Neural cell (in vitro differentiated cells): ENCODE measurements at regions not wholly inside any gene's neighbourhood (a gene's known extent, or its start where the extent isn't known, plus 50 kb on each side); places are given as distances from the start of the nearest gene placed in this dataset.

ENCODE experiments used
- H2AFZ ChIP-seq: fragments of 200-600, 300-800 bp; sonication (generic), shearing (Covaris generic); 2 replicates; pipeline ENCODE4 v1.6.0; 2014; ENCODE audit warnings: low read depth, mild to moderate bottlenecking, antibody characterized with exemption, low read length, moderate library complexity
- H3F3A ChIP-seq: fragments of 200-600 bp; shearing (Covaris generic); 2 replicates; pipeline ENCODE4 v1.6.1; 2016; ENCODE audit warnings: mild to moderate bottlenecking, moderate library complexity, mixed read lengths, antibody characterized with exemption, low read length; ENCODE audit not compliant: insufficient read depth, poor library complexity, severe bottlenecking
- H3K27ac ChIP-seq: fragments of 200-600, 300-800 bp; sonication (generic), shearing (Covaris generic); 2 replicates; pipeline ENCODE4 v1.5.1; 2014; ENCODE audit warnings: mild to moderate bottlenecking, low read length, moderate library complexity
- H3K27me3 ChIP-seq: fragments of 300-800, 200-600 bp; sonication (generic), shearing (Covaris generic); 2 replicates; pipeline ENCODE4 v1.6.0; 2014; ENCODE audit warnings: mild to moderate bottlenecking, low read depth, low read length, moderate library complexity; ENCODE audit not compliant: insufficient read depth
- H3K36me3 ChIP-seq: fragments of 300-800, 200-600 bp; sonication (generic), shearing (Covaris generic); 2 replicates; pipeline ENCODE4 v1.5.1; 2014; ENCODE audit warnings: mild to moderate bottlenecking, antibody characterized with exemption, low read length, moderate library complexity; ENCODE audit not compliant: insufficient read depth
- H3K4me2 ChIP-seq: fragments of 300-800, 200-600 bp; sonication (generic), shearing (Covaris generic); 2 replicates; pipeline ENCODE4 v1.6.0; 2014; ENCODE audit warnings: mild to moderate bottlenecking, low read length
- H3K4me3 ChIP-seq: fragments of 300-800, 200-600 bp; sonication (generic), shearing (Covaris generic); 2 replicates; pipeline ENCODE4 v1.5.1; 2014; ENCODE audit warnings: mild to moderate bottlenecking, low read length, moderate library complexity
- H3K79me2 ChIP-seq: fragments of 200-600 bp; shearing (Covaris generic); replicated peaks from 2 replicates; pipeline ENCODE4 v1.6.0; 2014; ENCODE audit warnings: mild to moderate bottlenecking, low read length, moderate library complexity; ENCODE audit not compliant: insufficient read depth
- H3K9ac ChIP-seq: fragments of 300-800, 200-600 bp; sonication (generic), shearing (Covaris generic); 2 replicates; pipeline ENCODE4 v1.6.1; 2016; ENCODE audit warnings: mild to moderate bottlenecking, low read length, mixed read lengths
- H3K9me2 ChIP-seq: fragments of 200-600 bp; shearing (Covaris generic); 2 replicates; pipeline ENCODE4 v1.6.1; 2016; ENCODE audit warnings: mild to moderate bottlenecking, low read length, mixed read lengths; ENCODE audit not compliant: insufficient read depth
- H3K9me3 ChIP-seq: fragments of 200-600, 300-800 bp; sonication (generic), shearing (Covaris generic); 2 replicates; pipeline ENCODE4 v1.6.1; 2016; ENCODE audit warnings: mild to moderate bottlenecking, mixed run types, low read length, moderate library complexity, mixed read lengths
- H4K20me1 ChIP-seq: fragments of 200-600 bp; shearing (Covaris generic); 2 replicates; pipeline ENCODE4 v1.6.1; 2016; ENCODE audit warnings: mild to moderate bottlenecking, mixed run types; ENCODE audit not compliant: insufficient read depth
- EP300 ChIP-seq: fragments of 450-650 bp; conservative IDR thresholded peaks from 2 replicates; pipeline ENCODE4 v1.6.1; 2014; ENCODE audit warnings: antibody characterized with exemption, mild to moderate bottlenecking, moderate library complexity; ENCODE audit not compliant: poor library complexity, severe bottlenecking
- EZH2 ChIP-seq: fragments of 200-600, 300-800 bp; shearing (Covaris generic), sonication (generic); IDR thresholded peaks from 2 replicates; pipeline ENCODE4 v1.6.1; 2014; ENCODE audit warnings: antibody characterized with exemption, low read length, borderline replicate concordance, mild to moderate bottlenecking; ENCODE audit not compliant: insufficient read depth, poor library complexity, severe bottlenecking
- MXI1 ChIP-seq: fragments of 450-650 bp; conservative IDR thresholded peaks from 2 replicates; pipeline ENCODE4 v1.6.1; 2014; ENCODE audit warnings: antibody characterized with exemption, mild to moderate bottlenecking; ENCODE audit not compliant: poor library complexity, severe bottlenecking
- POLR2AphosphoS5 ChIP-seq: IDR thresholded peaks from 2 replicates; pipeline ENCODE4 v1.6.1; 2012
- RAD21 ChIP-seq: fragments of 450-650 bp; conservative IDR thresholded peaks from 2 replicates; pipeline ENCODE4 v1.6.1; 2014; ENCODE audit warnings: antibody characterized with exemption, mild to moderate bottlenecking, moderate library complexity
- SMC3 ChIP-seq: fragments of 450-650 bp; conservative IDR thresholded peaks from 2 replicates; pipeline ENCODE4 v1.6.1; 2014; ENCODE audit warnings: antibody characterized with exemption, mild to moderate bottlenecking, moderate library complexity; ENCODE audit not compliant: poor library complexity
- TAF1 ChIP-seq: IDR thresholded peaks from 2 replicates; pipeline ENCODE4 v1.6.1; 2012; ENCODE audit warnings: low read depth
- TF ChIP-seq, protein P1 (sequence below): IDR thresholded peaks from 2 replicates; pipeline ENCODE4 v1.6.1; 2012; ENCODE audit warnings: borderline replicate concordance
- TF ChIP-seq, protein P2 (sequence below): fragments of 450-650 bp; IDR thresholded peaks from 2 replicates; pipeline ENCODE4 v1.5.1; 2014; ENCODE audit warnings: antibody characterized with exemption, mild to moderate bottlenecking, moderate library complexity; ENCODE audit not compliant: poor library complexity, severe bottlenecking

- no peaks in the 10 kb centered on the region for H3F3A ChIP-seq
- no peaks in the 10 kb centered on the region for H3K27me3 ChIP-seq
- no peaks in the 10 kb centered on the region for H3K9me3 ChIP-seq
- H3K4me3 ChIP-seq, result no peak overlapping the region
- H2AFZ ChIP-seq, result no peak overlapping the region
- no peaks in the 10 kb centered on the region for H3K36me3 ChIP-seq
- no peaks in the 10 kb centered on the region for H4K20me1 ChIP-seq
- H3K27ac ChIP-seq, result no peak overlapping the region
- no peaks in the 10 kb centered on the region for H3K9me2 ChIP-seq
- H3K9ac ChIP-seq, result no peak overlapping the region
- H3K4me2 ChIP-seq, result no peak overlapping the region
- H3K79me2 ChIP-seq, result no peaks in the 10 kb centered on the region
- TF ChIP-seq TAF1 (no peak), SMC3 (no peak), EZH2 (no peak), EP300 (no peak), POLR2AphosphoS5 (no peak), MXI1 (no peak), RAD21 (no peak)
- TF ChIP-seq, protein P1, sequence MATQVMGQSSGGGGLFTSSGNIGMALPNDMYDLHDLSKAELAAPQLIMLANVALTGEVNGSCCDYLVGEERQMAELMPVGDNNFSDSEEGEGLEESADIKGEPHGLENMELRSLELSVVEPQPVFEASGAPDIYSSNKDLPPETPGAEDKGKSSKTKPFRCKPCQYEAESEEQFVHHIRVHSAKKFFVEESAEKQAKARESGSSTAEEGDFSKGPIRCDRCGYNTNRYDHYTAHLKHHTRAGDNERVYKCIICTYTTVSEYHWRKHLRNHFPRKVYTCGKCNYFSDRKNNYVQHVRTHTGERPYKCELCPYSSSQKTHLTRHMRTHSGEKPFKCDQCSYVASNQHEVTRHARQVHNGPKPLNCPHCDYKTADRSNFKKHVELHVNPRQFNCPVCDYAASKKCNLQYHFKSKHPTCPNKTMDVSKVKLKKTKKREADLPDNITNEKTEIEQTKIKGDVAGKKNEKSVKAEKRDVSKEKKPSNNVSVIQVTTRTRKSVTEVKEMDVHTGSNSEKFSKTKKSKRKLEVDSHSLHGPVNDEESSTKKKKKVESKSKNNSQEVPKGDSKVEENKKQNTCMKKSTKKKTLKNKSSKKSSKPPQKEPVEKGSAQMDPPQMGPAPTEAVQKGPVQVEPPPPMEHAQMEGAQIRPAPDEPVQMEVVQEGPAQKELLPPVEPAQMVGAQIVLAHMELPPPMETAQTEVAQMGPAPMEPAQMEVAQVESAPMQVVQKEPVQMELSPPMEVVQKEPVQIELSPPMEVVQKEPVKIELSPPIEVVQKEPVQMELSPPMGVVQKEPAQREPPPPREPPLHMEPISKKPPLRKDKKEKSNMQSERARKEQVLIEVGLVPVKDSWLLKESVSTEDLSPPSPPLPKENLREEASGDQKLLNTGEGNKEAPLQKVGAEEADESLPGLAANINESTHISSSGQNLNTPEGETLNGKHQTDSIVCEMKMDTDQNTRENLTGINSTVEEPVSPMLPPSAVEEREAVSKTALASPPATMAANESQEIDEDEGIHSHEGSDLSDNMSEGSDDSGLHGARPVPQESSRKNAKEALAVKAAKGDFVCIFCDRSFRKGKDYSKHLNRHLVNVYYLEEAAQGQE, result no peak
- TF ChIP-seq, protein P2, sequence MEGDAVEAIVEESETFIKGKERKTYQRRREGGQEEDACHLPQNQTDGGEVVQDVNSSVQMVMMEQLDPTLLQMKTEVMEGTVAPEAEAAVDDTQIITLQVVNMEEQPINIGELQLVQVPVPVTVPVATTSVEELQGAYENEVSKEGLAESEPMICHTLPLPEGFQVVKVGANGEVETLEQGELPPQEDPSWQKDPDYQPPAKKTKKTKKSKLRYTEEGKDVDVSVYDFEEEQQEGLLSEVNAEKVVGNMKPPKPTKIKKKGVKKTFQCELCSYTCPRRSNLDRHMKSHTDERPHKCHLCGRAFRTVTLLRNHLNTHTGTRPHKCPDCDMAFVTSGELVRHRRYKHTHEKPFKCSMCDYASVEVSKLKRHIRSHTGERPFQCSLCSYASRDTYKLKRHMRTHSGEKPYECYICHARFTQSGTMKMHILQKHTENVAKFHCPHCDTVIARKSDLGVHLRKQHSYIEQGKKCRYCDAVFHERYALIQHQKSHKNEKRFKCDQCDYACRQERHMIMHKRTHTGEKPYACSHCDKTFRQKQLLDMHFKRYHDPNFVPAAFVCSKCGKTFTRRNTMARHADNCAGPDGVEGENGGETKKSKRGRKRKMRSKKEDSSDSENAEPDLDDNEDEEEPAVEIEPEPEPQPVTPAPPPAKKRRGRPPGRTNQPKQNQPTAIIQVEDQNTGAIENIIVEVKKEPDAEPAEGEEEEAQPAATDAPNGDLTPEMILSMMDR, result no peak
These were observed 79.1 kb upstream of the GPR12 start for GRCh38 chr13:26839682-26840081.

DNA sequence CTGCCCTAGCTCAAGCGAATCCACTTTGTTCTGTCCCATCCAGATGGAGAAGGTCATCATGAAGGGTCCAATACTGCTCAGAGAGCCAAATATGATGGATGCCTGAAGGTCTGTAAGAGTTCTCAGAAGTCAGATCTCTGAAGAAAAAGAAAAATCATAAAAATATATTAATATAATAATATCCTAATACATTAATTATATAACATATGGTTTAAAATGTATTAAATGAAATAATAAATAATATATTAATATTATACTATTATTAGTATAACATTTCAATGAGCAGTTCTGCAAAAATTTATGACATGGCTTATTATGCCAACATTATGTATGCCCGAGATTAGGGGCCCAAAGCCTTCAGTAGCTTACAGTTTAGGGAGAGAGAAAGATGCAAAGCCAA lies 78.2 kb upstream of the GPR12 start:
- no peaks in the 10 kb centered on the region for H3K36me3 ChIP-seq
- H3K4me3 ChIP-seq, result no peak overlapping the region
- no peaks in the 10 kb centered on the region for H4K20me1 ChIP-seq
- H3K9me2 ChIP-seq, result no peaks in the 10 kb centered on the region
- H3F3A ChIP-seq, result no peaks in the 10 kb centered on the region
- H3K9ac ChIP-seq, result no peak overlapping the region
- H2AFZ ChIP-seq, result no peak overlapping the region
- no peak overlapping the region for H3K27ac ChIP-seq
- no peaks in the 10 kb centered on the region for H3K9me3 ChIP-seq
- H3K79me2 ChIP-seq, result no peaks in the 10 kb centered on the region
- H3K27me3 ChIP-seq, result no peaks in the 10 kb centered on the region
- no peak for TF ChIP-seq MXI1
- TF ChIP-seq, protein P2, result no peak
- TF ChIP-seq RAD21, result no peak
- no peak overlapping the region for H3K4me2 ChIP-seq
